ENCODE measurements at regions not wholly inside any gene's neighbourhood (a gene's known extent, or its start where the extent isn't known, plus 50 kb on each side); places are given as distances from the start of the nearest gene placed in this dataset.

- no peak for DNase-seq
Measured at GRCh38 chr13:50699874-50700663, 143.4 kb downstream of the DLEU7 start.

DNA sequence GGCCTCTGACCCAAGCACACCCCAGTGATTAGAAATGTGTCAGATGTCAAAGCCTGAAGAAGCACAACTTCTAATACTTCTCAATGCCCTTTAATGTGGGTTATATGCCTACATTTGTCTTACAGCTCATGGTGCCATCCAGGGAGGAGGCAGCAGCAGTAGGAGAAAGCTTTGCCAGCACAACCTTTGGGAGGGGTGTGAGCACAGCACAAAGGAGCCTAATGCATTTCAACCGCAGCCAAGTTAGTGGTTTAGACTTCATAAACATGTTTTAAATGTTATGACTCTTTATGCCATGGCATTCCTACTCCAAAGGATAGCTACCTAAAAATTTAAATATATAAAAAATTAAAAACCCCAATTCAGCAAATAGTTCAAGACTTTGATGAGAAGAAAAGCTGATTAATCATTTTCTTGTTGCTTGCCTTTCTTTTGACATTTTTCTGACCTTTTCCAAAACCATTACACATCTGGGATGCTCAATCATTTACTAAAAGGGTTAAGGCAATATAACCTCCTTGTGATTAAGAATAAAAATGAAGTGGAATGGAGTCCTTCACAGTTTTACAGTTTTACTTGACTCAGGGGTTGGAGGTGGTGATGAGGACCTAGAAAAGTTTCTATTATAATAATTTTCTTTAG is 142.7 kb downstream of the DLEU7 start:
- no peak for DNase-seq

DNA sequence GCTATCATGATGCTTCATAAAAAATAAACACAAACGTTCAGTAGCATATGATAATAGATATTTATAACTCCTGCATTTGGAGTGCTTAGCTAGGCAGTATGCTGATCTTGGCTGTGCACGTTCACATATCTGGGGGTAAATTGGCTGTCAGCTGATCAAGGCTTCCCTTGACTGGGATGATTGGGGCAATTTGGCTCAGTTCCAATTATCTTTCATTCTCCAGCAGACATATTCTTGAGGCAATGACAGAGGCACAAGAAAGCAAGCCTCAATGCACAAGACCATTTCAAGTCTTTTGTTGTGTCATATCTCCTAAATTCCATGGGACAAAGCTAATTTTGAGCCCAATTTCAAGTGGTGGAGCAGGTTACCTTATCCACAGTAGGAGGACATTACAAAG is 142.0 kb downstream of the DLEU7 start:
- DNase-seq: no peak

- no peak for DNase-seq
Measured at GRCh38 chr13:50706505-50706904, 137.0 kb downstream of the DLEU7 start.

GRCh38 chr13:50707628-50708027 is 135.9 kb downstream of the DLEU7 start:
- DNase-seq: no peak

DNA sequence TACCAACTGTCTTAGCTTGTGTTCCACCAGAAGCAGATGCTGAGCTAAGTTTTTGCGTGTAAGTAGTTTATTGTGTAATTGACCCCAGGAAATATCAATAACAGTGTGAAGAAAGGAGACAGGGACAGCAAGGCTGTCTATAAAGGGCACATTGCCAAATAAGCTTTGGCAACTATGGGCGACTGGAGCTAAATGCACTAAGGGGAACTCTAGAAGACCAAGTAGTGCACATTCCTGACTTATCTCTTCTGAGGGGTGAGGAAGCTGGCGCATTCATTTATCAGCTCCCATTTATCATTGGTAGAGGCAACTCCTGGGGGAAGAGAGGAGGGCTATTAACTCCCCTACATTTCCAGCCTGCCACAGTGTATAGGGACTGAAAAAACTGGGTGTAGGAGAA is 135.0 kb downstream of the DLEU7 start:
- no peak for DNase-seq

DNA sequence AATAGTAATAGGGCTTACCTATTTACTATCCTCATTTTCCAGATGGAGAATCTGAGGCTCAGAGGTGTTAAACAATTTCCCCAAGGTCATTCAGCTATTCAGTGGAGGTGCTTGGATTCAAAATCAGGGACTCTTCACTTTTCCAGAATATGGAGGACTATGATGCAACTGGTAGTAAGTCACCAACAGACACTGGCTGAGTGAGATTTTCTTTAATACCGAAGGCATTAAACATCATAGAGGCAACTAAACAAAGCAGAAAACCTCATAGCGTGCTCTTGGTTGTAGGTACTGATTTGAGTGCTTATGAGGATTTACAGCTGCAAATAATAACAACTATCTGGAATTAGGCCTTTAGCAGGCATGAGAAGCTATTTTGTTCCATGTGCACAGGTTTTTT is 134.4 kb downstream of the DLEU7 start:
- DNase-seq: no peak

DNA sequence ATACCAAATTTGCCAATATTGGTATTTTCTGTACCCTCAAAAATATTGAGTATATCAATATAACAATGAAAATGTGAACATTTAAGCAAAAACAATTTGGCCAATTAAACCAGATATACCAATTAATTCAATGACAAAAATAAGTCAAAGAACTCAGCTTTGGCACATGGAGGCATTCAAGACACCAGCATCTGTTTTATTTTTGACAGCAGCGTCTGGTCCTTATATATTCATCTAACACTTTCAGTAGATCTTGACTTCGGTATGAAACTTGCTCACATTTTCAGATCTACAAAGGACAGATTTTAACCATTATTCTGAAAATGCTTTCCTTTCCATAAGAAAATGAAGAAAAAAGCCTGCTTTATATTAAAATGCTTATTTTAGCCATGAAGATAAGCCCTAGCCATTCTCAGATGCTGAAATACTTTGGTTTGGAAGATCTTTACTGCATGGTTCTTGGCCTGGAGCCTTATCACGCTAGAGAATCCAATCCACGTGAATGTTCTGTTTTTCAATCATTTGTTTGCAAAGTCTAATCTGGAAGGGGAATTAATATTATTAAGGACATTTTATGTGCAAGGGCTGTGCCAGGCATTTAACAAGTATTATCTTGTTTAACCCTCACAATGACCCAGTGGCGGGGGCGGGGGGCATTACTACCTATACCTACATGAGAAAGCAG is 132.2 kb downstream of the DLEU7 start:
- DNase-seq: no peak

GRCh38 chr13:50711996-50712395 is 131.5 kb downstream of the DLEU7 start:
- DNase-seq: no peak

- no peak for DNase-seq
Measured at GRCh38 chr13:50712456-50712855, 131.0 kb downstream of the DLEU7 start.

- no peak for DNase-seq
Measured at GRCh38 chr13:50712881-50713280, 130.6 kb downstream of the DLEU7 start.

DNA sequence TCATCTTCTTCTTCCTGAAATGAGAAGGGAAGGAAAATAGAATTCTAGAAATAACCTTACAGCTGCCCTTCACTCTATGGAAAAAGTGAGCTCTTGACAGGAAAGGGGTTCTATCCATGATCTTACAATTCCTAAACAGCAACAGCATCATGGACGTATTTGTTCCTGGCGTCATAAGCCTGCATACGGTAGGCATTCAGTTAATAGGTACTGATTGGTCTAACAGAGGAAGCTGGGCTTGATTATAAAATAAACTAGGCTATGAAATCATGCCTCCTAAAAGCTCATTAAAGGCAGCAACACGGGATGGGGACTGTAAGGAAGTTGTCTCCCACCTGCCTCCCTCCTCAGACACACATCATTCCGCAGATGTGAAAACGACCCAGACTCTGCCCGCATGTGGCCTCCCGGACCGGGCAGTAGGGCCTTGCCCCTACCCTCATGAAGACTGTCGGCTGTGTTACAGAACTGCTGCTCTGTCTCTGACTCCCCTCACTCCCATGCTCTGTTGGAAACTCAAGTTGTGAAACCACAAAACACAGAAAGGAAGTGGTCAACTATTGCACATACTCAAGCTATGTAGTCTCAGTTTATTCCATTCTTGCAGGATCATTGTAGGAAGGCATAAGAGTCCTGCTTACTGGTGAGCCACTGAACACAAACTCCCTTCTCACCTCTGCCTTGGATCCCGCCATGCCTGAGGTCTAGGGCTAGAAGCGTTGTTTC is 129.8 kb downstream of the DLEU7 start:
- DNase-seq: no peak

DNA sequence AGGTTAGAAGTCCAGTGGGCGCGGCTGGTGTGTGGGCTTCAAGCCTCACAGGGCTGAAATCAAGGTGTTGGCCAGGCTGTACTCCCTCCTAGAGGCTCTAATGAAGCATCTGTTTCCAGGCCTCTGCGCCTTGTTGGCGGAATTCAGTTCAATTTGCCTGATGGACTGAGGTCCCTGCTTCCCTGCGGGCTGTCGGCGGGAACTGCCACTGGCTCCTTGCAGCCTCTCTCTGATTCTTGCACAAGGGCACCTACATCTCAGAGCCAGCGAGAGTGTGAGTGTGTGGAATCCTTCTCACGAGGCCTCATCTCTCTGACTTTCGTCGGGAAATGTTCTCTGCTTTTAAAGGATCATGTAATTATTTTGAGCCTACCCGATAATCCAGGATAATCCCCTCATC is 128.6 kb downstream of the DLEU7 start:
- no peak for DNase-seq

- no peak for DNase-seq
Measured at GRCh38 chr13:50715402-50716146, 127.9 kb downstream of the DLEU7 start.

GRCh38 chr13:50720861-50721671 is 122.4 kb downstream of the DLEU7 start:
- DNase-seq: no peak

DNA sequence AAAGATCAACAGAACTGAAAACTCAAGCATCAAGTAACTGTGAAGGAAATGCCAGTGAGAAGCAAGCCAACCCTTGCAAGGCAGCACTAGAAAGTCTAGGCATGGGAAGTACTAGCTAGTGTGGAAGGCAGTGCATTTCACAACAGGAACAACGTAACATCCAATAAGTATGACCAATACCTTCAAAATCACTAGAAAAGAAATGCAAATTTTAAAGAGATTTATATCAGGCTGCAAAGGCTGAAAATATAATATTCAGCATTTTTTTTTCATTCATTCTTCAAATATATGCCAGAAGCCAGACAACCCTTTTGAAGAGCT is 121.9 kb downstream of the DLEU7 start:
- no peak for DNase-seq

- no peak for DNase-seq
Measured at GRCh38 chr13:50722440-50723125, 120.9 kb downstream of the DLEU7 start.

DNA sequence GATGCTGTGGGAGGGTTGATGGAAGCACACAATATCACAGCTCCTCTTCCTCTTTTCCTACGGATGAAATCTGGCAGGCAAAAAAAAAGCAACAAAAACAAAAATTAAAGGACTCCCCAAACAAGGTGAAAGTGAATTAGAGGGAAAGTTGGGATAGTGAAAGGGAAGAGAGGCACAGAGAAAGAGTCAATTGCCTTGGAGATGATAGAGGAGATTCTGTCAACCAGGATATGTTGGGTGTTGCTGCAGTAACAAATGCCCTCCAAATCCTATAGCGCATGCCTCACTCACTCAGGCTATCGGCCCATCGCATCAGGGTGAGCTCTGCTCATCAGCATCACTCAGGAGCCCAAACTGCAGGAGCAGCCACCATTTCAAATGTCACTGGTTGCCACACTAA is 119.1 kb downstream of the DLEU7 start:
- DNase-seq: no peak

DNA sequence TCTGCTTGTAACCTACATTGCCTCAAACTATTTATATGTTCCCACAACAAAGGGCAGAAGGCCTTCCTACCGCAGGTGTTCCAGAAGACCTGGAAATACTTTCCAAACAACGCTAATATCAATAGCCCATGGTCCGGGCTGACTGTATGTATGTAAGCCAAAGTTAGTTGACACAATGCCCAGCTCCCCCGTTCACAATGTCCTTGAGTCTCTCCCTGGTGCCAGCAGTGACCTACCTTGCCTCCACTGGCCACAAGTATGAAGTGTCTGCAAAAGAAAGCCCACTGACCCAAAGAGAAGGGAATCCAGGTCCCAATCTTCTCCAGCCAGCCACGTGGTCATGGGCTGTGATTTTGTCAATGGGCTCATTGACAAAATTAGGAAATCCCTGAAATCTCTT is 118.6 kb downstream of the DLEU7 start:
- no peak for DNase-seq

DNA sequence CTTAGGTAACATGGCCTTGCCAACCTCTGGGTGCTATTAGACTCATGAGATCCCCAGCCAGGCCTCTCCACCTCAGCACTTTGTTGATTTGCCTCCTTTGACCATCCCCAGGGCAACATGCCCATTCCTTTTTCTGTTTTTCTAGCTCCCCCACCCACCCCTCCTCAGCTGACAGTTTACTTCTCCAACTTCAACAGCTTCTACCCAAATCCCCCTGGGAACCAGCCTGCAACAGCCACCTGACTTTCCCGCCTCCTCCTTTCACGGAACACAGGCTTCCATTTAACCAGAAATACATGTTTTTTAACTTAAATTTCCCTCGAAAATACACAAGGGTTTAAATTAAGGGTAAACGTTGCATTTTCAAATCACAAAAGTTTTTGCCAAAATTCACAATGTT is 117.3 kb downstream of the DLEU7 start:
- no peak for DNase-seq

DNA sequence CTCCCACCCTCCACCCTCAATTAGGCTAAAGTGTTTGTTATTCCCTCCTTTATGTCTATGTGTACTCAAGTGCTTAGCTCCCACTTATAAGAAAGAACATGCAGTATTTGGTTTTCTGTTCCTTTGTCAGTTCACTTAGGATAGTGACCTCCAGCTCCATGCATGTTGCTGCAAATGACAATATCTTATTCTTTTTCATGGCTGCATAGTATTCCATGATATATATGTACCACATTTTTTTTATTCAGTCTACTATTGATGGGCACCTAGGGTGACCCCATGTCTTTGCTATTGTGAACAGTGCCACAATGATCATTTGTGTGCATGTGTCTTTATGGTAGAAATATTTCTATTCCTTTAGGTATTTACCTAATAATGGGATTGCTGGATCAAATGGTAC is 114.3 kb downstream of the DLEU7 start:
- DNase-seq: no peak

All from activated CD4-positive, alpha-beta T cell treated with anti-CD3 and anti-CD28 coated beads, Interleukin-2, amount 50 U/mL, for 4 hours (primary cell).